HepG2 (cell line): ENCODE measurements at regions not wholly inside any gene's neighbourhood (a gene's known extent, or its start where the extent isn't known, plus 50 kb on each side); places are given as distances from the start of the nearest gene placed in this dataset.

Experiments used
- DNMT1 ChIP-seq: sonication (generic); formaldehyde crosslinking; IDR thresholded peaks from 2 replicates; pipeline ENCODE4 v1.5.1; 2020; ENCODE audit warnings: mild to moderate bottlenecking, missing genetic modification reagents
- FOXC1 ChIP-seq: sonication (generic); formaldehyde crosslinking; IDR thresholded peaks from 2 replicates; pipeline ENCODE4 v1.8.0; 2022; ENCODE audit warnings: mild to moderate bottlenecking, missing genetic modification reagents, borderline replicate concordance
- FOXJ3 ChIP-seq: sonication (generic); formaldehyde crosslinking; IDR thresholded peaks from 2 replicates; pipeline ENCODE4 v1.4.0; 2020; ENCODE audit warnings: missing genetic modification reagents, mild to moderate bottlenecking, borderline replicate concordance
- GATA4 ChIP-seq: sonication (generic); IDR thresholded peaks from 2 replicates; pipeline ENCODE4 v1.6.1; 2016; ENCODE audit warnings: antibody characterized with exemption, low read depth, borderline replicate concordance
- GZF1 ChIP-seq: sonication (generic); formaldehyde crosslinking; IDR thresholded peaks from 2 replicates; pipeline ENCODE4 v1.5.1; 2020; ENCODE audit warnings: mild to moderate bottlenecking, missing genetic modification reagents
- HNF4A ChIP-seq: sonication (generic); formaldehyde crosslinking; IDR thresholded peaks from 2 replicates; pipeline ENCODE4 v1.4.0; 2020; ENCODE audit warnings: missing genetic modification reagents
- KLF11 ChIP-seq: IDR thresholded peaks from 2 replicates; pipeline ENCODE4 v1.6.1; 2016; ENCODE audit warnings: missing compliant biosample characterization
- KLF9 ChIP-seq: IDR thresholded peaks from 2 replicates; pipeline ENCODE4 v1.6.1; 2016; ENCODE audit warnings: low read depth
- NONO ChIP-seq, 2 experiments: fragments of 450-650 bp in 1 of 2; sonication (generic) in 1 of 2; formaldehyde crosslinking in 1 of 2; IDR thresholded peaks in 1 of 2; conservative IDR thresholded peaks in 1 of 2; 2 replicates each; pipeline versions ENCODE4 v1.6.1 to v1.8.0; 2017 to 2022; ENCODE audit warnings: mild to moderate bottlenecking in 1 of 2, missing genetic modification reagents in 1 of 2, moderate library complexity in 1 of 2
- SIN3A ChIP-seq: IDR thresholded peaks from 2 replicates; pipeline ENCODE4 v1.6.1; 2011; ENCODE audit warnings: low read depth, mild to moderate bottlenecking, control low read depth, low read length, borderline replicate concordance
- SIX4 ChIP-seq: sonication (generic); formaldehyde crosslinking; IDR thresholded peaks from 2 replicates; pipeline ENCODE4 v1.4.0; 2020; ENCODE audit warnings: missing genetic modification reagents
- SPEN ChIP-seq: sonication (generic); formaldehyde crosslinking; IDR thresholded peaks from 2 replicates; pipeline ENCODE4 v1.5.1; 2020; ENCODE audit warnings: low read depth, mild to moderate bottlenecking, missing genetic modification reagents
- SUZ12 ChIP-seq: fragments of 150-350 bp; IDR thresholded peaks from 2 replicates; pipeline ENCODE4 v1.6.1; 2014; ENCODE audit warnings: low read depth, low read length
- THYN1 ChIP-seq: sonication (generic); formaldehyde crosslinking; IDR thresholded peaks from 2 replicates; pipeline ENCODE4 v1.8.1; 2023; ENCODE audit warnings: low read depth, mild to moderate bottlenecking, moderate library complexity, missing genetic modification reagents, borderline replicate concordance
- ZNF710 ChIP-seq: sonication (generic); formaldehyde crosslinking; IDR thresholded peaks from 2 replicates; pipeline ENCODE4 v1.5.0; 2020; ENCODE audit warnings: mild to moderate bottlenecking, missing genetic modification reagents, borderline replicate concordance
- ZNF737 ChIP-seq: sonication (generic); formaldehyde crosslinking; IDR thresholded peaks from 2 replicates; pipeline ENCODE4 v1.5.0; 2020; ENCODE audit warnings: missing genetic modification reagents, mild to moderate bottlenecking, borderline replicate concordance
- ZNF761 ChIP-seq: sonication (generic); formaldehyde crosslinking; conservative IDR thresholded peaks from 2 replicates; pipeline ENCODE4 v1.4.0; 2020; ENCODE audit warnings: mild to moderate bottlenecking, missing genetic modification reagents
- ZNF850 ChIP-seq: sonication (generic); formaldehyde crosslinking; conservative IDR thresholded peaks from 2 replicates; pipeline ENCODE4 v1.9.0; 2021; ENCODE audit warnings: mild to moderate bottlenecking, missing genetic modification reagents
- ZSCAN30 ChIP-seq: sonication (generic); formaldehyde crosslinking; IDR thresholded peaks from 2 replicates; pipeline ENCODE4 v1.5.0; 2020; ENCODE audit warnings: mild to moderate bottlenecking, missing genetic modification reagents
- TF ChIP-seq, protein P1 (sequence below): sonication (generic); formaldehyde crosslinking; IDR thresholded peaks from 2 replicates; pipeline ENCODE4 v1.4.0; 2020; ENCODE audit warnings: missing genetic modification reagents
- TF ChIP-seq, protein P2 (sequence below): sonication (generic); formaldehyde crosslinking; IDR thresholded peaks from 2 replicates; pipeline ENCODE4 v1.5.1; 2020; ENCODE audit warnings: mild to moderate bottlenecking, missing genetic modification reagents, moderate library complexity

- TF ChIP-seq FOXC1 (CRISPR knock-in tag) = 0 out of 2 replicates have a peak, but pooled peaks have one; percentile 25
- peak; percentile 44; the same call in 1 of the 2 replicates for TF ChIP-seq THYN1 (CRISPR knock-in tag)
- TF ChIP-seq SIN3A = 0 out of 2 replicates have a peak, but pooled peaks have one; percentile 31
- TF ChIP-seq HNF4A = peak; percentile 90
- TF ChIP-seq ZNF737 (CRISPR knock-in tag) = no peak
- TF ChIP-seq GZF1 = no peak
- TF ChIP-seq KLF9 = no peak
- TF ChIP-seq ZNF850 (CRISPR knock-in tag) = no peak
- TF ChIP-seq ZNF710 = no peak
- TF ChIP-seq SUZ12 = no peak
- no peak for TF ChIP-seq GATA4
- no peak for TF ChIP-seq NONO (IDR thresholded peaks at IDR 0.05)
- 0 out of 2 replicates have a peak, but pooled peaks have one; percentile 21 for TF ChIP-seq NONO (CRISPR knock-in tag; conservative IDR thresholded peaks at IDR 0.05)
- TF ChIP-seq SIX4 (CRISPR knock-in tag) = 0 out of 2 replicates have a peak, but pooled peaks have one; percentile 15
- TF ChIP-seq, protein P1, sequence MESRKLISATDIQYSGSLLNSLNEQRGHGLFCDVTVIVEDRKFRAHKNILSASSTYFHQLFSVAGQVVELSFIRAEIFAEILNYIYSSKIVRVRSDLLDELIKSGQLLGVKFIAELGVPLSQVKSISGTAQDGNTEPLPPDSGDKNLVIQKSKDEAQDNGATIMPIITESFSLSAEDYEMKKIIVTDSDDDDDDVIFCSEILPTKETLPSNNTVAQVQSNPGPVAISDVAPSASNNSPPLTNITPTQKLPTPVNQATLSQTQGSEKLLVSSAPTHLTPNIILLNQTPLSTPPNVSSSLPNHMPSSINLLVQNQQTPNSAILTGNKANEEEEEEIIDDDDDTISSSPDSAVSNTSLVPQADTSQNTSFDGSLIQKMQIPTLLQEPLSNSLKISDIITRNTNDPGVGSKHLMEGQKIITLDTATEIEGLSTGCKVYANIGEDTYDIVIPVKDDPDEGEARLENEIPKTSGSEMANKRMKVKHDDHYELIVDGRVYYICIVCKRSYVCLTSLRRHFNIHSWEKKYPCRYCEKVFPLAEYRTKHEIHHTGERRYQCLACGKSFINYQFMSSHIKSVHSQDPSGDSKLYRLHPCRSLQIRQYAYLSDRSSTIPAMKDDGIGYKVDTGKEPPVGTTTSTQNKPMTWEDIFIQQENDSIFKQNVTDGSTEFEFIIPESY (CRISPR knock-in tag) = peak; percentile 50; the same call in 1 of the 2 replicates
- TF ChIP-seq DNMT1 (CRISPR knock-in tag) = no peak
- peak; percentile 68; the same call in 1 of the 2 replicates for TF ChIP-seq SPEN (CRISPR knock-in tag)
- no peak for TF ChIP-seq ZSCAN30 (CRISPR knock-in tag)
- TF ChIP-seq FOXJ3 (CRISPR knock-in tag) = peak; percentile 2; the same call in 1 of the 2 replicates
- 0 out of 2 replicates have a peak, but pooled peaks have one; percentile 76 for TF ChIP-seq ZNF761 (CRISPR knock-in tag)
- TF ChIP-seq, protein P2, sequence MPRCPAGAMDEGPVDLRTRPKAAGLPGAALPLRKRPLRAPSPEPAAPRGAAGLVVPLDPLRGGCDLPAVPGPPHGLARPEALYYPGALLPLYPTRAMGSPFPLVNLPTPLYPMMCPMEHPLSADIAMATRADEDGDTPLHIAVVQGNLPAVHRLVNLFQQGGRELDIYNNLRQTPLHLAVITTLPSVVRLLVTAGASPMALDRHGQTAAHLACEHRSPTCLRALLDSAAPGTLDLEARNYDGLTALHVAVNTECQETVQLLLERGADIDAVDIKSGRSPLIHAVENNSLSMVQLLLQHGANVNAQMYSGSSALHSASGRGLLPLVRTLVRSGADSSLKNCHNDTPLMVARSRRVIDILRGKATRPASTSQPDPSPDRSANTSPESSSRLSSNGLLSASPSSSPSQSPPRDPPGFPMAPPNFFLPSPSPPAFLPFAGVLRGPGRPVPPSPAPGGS (CRISPR knock-in tag) = peak; percentile 27; the same call in 1 of the 2 replicates
- 0 out of 2 replicates have a peak, but pooled peaks have one; percentile 58 for TF ChIP-seq KLF11
These were observed 193.0 kb upstream of the ZNF217 start (continued) for GRCh38 chr20:53786445-53787267.
